ENCODE measurements at regions not wholly inside any gene's neighbourhood (a gene's known extent, or its start where the extent isn't known, plus 50 kb on each side); places are given as distances from the start of the nearest gene placed in this dataset.

DNA sequence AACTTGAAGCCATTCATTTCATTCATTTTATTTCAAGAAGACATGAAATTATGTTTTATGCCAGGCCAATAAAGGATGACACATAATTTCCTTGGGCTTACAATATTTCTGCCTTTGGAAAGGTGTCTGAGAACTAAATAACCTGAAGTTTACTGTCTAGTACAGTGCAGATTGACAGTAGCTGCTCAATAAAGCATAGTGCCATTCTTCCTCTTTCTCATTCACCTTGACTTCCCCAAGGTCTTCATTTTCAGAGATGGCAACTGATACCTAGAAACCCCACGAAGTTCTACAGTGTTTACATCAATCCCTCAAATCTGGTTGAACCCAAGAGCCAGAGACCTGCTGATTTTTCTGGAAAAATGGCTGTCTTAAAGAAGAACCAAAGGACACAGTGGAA lies 144.3 kb upstream of the SYN3 start:
- DNase-seq (ENCODE audit: low read depth) = no peak
- no peak overlapping the region for H3K4me3 ChIP-seq (ENCODE audit: low read depth, low read length)
- no peak for TF ChIP-seq CTCF (IDR thresholded peaks at IDR 0.05; ENCODE audit: low read depth, low read length, missing control alignments)

- DNase-seq (ENCODE audit: low read depth) = no peak
- no peak for TF ChIP-seq CTCF (IDR thresholded peaks at IDR 0.05; ENCODE audit: low read depth, low read length, missing control alignments)
- no peak overlapping the region for H3K4me3 ChIP-seq (ENCODE audit: low read depth, low read length)
These were observed 136.4 kb upstream of the SYN3 start for GRCh38 chr22:33194529-33195077.

- no peak overlapping the region for H3K4me3 ChIP-seq (ENCODE audit: low read depth, low read length)
- no peak for DNase-seq (ENCODE audit: low read depth)
- no peak for TF ChIP-seq CTCF (IDR thresholded peaks at IDR 0.05; ENCODE audit: low read depth, low read length, missing control alignments)
These were observed 134.0 kb upstream of the SYN3 start for GRCh38 chr22:33192156-33192555.

GRCh38 chr22:33188326-33188725 lies 130.1 kb upstream of the SYN3 start:
- DNase-seq (ENCODE audit: low read depth) = no peak
- no peak for TF ChIP-seq CTCF (IDR thresholded peaks at IDR 0.05; ENCODE audit: low read depth, low read length, missing control alignments)
- H3K4me3 ChIP-seq (ENCODE audit: low read depth, low read length) = no peak overlapping the region

GRCh38 chr22:33186816-33187215 lies 128.6 kb upstream of the SYN3 start:
- TF ChIP-seq CTCF (IDR thresholded peaks at IDR 0.05; ENCODE audit: low read depth, low read length, missing control alignments) = no peak
- DNase-seq (ENCODE audit: low read depth) = no peak
- H3K4me3 ChIP-seq (ENCODE audit: low read depth, low read length) = no peak overlapping the region

GRCh38 chr22:33180356-33180755 lies 122.2 kb upstream of the SYN3 start:
- H3K4me3 ChIP-seq (ENCODE audit: low read depth, low read length) = no peak overlapping the region
- DNase-seq (ENCODE audit: low read depth) = no peak
- no peak for TF ChIP-seq CTCF (IDR thresholded peaks at IDR 0.05; ENCODE audit: low read depth, low read length, missing control alignments)

DNA sequence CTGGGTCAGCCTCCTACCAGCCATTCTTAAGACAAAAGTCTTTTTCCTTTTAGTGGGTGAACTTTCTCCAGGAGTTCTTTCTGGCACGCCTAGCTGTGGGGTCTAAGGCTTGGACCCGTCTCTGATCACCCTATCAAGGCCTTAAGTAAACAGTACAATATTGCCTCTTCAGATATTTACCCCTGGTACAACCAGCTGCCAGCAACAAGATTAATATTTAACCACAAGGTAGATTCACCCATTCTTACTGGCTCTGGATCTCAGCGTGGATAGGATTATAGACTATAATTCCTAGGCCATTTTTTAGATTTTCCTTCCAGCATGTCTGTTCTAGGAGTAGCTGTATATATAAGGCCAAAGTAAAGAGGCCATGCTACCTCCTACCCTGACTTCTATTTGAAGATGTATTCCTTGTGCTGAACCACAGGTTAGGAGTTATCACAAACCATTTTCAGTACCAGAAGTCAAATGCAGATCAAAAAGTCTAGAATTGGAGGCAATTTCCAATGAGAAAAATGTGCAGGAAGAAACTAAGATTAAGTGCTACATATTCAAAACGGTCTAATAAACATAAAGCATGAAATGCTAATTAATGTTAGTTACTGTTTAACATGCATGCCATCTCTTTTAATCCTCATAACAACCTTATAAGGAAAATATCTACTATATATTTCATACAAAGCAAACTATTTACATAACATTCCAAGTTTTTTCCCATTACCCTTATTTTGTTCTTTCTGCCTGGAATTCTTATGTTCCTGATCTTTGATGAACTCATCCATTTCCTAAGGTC lies 110.0 kb upstream of the SYN3 start:
- no peak for DNase-seq (ENCODE audit: low read depth)
- TF ChIP-seq CTCF (IDR thresholded peaks at IDR 0.05; ENCODE audit: low read depth, low read length, missing control alignments) = no peak
- no peak overlapping the region for H3K4me3 ChIP-seq (ENCODE audit: low read depth, low read length)

All from GM12864 (cell line).